HG03378 (cell line): ENCODE measurements at regions not wholly inside any gene's neighbourhood (a gene's known extent, or its start where the extent isn't known, plus 50 kb on each side); places are given as distances from the start of the nearest gene placed in this dataset.

Experiments
- ATAC-seq: cut with Tn5 transposase; IDR thresholded peaks from one replicate; pipeline ENCODE4 v1.9.1; 2021; ENCODE audit warnings: mild to moderate bottlenecking, moderate library complexity; ENCODE audit not compliant: unreplicated experiment

DNA sequence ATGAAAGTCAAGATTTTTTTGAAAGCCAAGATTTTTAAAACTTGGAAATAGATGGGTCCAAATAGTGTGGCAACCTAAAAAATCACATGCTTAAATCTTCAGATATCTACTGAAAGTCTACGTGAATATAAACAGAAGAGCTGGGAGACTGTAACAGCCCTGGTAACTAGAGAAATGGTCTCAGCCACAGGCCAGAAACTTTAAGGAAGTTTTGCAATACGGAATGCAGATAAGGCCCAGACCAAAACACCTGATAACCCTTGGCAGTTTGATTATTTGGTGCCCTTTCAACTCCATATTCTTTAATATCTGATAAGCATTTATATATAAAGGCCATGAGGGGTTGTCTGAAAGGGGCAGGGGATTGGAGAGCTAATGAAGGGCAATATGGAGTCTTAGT lies 537.3 kb upstream of the TGFBR2 start:
- ATAC-seq = no peak

DNA sequence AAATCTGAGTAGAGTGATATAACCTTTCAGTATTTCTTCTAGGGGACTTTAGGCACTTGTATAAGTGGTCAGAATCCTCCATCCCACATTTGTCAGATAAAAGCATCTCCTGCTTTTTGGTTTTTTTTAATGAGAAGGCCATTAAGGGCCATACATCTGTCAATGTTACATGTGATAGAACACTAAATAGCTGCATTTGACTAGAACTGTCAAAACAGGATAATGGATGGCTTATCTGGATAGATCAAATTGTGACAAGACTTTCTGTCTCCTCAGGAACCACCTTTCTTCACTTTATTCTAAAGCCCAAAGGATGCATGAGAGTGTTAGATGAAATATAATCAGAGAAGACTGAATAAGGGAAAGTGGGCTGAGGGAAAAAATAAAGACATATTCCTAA lies 533.4 kb upstream of the TGFBR2 start:
- no peak for ATAC-seq

DNA sequence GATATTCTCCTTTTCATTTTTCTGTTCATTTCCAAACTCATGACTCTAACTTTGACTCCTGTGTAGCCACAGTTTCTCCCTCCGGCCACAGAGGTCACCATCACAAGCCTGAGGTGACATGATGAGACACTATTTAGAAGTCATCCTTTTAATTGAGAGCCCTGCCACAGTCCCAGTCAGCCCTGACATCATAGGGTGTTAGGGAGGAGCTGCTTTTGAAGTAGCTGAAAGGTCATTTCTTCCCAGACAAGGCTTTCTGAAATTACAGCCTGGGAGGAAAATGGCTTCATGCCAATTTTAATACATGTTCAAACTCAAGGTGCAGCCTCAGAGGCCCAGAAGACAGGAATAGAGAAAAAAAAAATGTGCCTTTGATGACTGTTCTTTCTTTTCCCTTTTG lies 532.8 kb upstream of the TGFBR2 start:
- no peak for ATAC-seq

DNA sequence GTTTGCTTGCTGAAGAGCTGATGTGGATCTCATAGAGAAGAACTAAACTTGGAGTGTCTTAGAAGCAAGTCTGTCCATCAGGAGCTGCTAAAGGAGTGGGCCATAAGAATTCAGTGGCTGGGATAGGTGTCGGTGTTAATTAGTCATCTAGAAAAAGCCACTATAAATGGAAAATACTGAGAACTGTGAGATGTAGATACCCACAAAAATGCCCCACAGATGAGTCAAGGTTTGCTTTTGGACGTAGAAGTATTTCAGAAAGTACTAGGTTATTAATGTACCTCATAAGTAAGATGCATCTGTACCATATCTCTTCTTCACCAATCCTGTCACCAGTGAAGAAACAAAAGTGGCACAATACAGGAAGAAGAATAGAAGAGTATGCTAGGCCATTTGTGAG lies 530.9 kb upstream of the TGFBR2 start:
- ATAC-seq = no peak

DNA sequence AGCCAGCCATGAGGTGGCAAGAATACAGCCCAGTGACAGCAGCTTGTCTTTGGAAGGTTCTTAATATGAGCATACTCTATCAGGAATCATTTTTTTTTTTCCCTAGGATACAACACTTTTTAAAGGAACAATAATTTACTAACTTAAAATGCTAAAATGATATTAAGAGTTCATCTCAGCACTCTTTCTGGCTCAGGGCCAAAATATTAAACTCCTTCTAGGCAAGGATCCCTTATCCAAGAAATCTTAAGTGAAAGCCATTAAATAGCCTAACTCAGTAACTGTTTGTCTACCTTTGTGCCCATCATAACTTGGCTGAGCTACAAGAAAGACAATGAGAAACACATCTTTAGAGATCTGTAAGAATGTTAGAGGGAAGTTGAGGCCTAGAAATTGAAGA lies 529.5 kb upstream of the TGFBR2 start:
- no peak for ATAC-seq

DNA sequence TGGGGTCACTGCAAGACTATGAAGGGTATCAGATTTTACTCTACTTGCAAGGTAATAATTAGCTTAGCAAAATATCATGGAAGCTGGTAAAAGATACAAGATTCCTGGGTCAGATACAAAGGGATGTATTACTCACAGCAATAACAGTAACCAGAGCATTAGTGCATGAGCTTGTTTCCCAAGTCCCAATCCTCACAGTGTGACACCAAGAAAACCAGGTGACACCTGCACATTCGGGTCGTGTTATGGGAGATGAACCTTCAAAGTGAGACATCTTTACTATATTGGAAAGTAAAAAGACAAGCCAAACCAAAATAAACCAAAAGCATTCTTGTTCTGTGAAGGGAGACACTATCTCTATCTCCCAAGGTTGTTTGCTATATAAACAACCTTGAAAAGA lies 528.7 kb upstream of the TGFBR2 start:
- ATAC-seq = no peak

DNA sequence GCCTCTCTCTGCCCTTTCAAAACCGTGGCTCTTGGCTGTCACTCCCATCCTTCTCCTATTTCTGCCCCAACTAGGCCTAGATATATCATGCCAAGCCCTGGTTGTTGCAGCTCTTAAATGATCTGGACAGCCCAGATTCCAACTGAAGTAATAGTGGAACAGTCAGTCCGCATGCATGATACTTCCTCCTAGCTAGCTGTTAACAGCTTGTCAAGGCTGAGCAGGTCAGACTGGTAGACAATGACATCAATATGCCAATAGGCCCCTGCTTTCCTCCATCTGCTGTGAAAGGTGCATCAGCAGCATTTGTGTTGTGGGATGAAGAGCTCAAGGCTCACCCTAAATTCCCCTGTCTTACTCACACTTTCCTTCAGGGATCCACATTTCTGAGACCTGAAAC lies 527.7 kb upstream of the TGFBR2 start:
- no peak for ATAC-seq

DNA sequence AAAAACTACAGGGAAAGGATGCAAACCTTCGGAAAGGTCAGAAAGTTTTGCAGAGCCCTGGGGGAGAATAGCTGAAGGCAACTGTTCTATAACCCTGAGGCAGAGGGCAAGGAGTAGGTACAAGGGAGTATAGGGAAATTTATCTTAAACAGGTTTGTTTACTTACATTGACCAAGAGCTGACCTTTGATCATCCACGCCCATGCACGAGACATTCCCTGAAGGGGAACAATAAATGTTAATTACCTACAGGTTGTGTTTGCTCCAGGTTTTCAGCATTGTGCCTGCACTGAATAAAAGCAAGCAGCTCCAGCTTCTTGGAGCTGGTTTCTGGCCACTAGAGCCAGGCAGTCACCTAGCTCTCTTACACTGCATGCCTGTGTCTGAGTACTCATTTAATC lies 524.5 kb upstream of the TGFBR2 start:
- no peak for ATAC-seq

DNA sequence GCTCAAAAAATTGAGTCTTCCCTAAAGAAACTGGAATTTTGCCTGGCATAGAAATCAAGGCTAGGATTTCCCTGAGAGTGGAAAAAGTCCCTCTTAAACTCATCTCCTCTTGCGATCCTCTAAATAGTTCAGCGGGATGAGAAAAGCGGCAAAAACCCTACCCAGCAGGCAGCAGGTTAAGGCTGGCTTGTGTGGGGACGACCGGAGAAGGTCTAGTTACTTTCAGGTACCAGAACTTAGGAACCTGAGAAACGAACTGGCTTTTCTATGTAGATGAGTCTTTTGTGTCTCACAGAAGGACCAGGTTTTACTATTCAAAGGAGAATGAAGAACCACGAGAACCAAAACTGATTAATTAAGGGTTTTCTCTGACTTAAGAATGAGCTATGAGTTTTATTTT lies 523.7 kb upstream of the TGFBR2 start:
- ATAC-seq = no peak

DNA sequence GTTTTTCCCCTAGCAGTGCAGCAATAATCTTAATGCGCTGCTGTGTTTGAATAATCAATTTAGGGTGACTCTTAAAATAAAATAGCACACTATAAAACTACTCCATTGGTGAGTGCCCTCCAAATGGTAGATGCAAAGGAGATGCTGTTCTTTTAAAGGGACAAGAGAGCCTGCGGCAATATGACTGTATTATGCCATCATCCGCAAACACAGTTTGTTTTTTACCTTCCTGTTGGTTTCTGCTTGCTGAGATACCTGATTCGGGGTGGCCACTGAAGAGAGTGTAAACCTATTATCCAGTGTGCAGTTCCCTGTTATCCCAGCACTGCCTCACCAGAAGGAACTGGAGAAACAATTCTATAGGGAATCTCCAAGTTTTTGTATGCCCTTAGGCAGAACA lies 523.1 kb upstream of the TGFBR2 start:
- no peak for ATAC-seq

DNA sequence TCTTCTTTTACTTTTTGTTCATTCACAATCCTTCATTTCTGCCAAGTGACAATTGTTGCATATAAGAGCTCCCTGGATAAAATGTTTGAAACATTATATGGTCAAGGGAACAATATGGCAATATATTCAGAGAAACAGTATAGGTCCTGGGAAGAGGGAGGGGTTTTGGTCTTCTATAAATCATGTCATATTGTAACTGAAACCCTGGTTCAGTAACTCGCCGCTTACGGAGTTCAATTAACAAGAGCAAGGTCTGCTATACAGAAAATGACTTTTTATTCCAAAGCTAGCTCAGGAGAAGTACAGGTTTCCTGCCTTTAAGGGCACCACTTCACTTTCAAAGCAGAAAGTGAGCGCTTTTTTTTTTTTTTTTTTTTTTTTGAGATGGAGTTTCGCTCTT lies 522.1 kb upstream of the TGFBR2 start:
- no peak for ATAC-seq

DNA sequence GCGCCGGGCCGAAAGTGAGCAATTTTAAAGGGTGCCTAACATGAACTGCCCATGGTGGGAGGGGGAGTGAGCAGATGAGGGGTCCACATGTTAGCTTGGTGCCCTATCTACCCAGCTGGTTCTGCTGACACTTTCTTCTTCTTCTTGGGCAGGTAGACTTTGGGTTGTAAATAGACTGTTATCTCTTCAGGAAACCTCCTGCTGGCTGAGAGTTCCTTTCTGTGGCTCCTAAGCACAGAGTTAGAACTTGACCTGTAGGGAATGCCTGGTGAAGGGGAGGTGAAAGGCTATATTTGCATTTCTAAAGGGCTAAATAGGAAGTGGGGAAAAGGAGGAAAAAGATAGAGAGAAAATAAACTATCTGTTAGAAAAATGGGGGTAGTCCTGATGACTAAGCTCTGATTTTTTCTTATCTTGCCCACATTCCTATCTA lies 521.4 kb upstream of the TGFBR2 start:
- ATAC-seq = no peak

DNA sequence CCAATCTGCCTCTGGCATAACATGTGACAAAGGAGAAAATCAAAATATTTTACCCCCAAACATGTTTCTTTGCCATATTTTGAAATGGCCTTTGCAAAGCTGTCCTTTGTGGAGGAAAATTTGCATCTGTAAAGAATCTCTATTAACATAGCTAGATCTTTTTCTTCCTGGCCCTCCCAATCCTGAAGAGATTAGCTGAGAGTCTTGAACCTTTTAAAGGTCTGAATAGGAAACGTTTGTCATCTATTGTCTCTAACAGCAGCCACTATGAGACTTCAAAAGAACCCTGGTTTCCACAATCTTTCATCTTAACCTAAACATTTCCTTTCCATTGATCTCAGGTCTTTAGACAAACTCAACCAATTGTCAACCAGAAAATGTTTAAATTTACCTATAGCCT lies 520.9 kb upstream of the TGFBR2 start:
- no peak for ATAC-seq

DNA sequence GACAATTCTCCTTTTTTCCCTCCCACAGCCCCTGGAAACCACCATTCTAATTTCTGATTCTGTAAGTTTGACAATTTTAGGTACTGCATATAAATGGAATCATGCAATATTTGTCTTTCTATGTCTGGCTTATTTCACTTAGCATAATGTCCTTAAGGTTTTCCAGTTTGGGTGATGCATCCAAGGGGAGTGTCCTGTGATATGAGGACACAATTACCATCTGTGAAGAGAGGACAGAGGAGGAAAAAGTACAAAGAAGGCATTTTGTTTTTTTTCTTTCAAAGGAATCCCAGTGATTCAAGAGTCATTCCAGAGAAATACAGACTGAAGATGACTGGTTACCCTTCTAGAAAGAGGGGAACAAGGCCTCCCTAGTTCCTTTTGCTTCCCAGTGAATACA lies 514.7 kb upstream of the TGFBR2 start:
- ATAC-seq = no peak

DNA sequence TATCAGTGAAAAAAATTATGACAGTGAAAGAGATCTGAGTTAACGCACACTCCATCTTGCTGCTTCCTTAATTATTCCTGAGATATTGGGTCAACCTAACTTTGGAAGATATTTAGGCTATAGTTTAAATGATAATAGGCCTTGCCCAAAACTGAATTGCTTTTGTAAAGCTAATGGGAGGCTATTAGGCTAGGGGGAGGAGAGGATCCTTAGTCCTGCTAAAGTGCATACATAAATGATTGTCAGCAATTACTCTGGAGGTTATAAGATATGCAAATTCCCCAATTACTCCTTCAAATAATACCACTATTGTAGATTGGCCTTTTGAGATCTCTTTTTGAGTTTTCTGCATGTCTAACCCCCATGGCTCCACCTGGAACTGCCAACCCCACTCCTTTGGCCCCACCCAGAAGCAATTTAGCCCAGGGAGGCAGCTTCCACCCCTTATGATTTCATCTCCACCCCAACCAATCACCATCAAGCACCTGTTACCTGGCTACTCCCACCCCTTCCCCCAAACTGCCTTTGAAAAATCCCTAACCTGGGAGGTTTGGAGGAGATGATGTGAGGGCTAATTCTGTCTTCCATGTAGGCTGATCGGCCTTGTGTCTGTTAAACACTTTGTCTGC lies 509.3 kb upstream of the TGFBR2 start:
- ATAC-seq = no peak

DNA sequence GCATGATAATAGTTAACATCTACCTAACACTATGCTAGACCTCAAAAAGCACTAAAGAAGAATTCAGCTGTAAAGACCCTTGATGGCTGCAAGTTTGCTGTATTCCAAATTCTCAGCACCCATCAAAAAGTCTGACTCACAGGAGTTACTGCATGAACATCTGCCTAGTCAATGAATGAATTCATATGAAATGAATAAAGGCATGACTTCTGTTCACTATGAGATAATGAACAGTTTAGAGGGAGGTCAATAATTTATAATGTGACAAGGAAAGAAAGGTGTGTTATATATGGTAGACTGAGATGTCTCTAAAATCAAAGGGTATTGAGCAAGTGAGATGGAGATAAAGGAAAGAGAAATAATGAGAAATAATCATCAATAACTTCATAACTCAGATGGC lies 508.2 kb upstream of the TGFBR2 start:
- ATAC-seq = no peak

DNA sequence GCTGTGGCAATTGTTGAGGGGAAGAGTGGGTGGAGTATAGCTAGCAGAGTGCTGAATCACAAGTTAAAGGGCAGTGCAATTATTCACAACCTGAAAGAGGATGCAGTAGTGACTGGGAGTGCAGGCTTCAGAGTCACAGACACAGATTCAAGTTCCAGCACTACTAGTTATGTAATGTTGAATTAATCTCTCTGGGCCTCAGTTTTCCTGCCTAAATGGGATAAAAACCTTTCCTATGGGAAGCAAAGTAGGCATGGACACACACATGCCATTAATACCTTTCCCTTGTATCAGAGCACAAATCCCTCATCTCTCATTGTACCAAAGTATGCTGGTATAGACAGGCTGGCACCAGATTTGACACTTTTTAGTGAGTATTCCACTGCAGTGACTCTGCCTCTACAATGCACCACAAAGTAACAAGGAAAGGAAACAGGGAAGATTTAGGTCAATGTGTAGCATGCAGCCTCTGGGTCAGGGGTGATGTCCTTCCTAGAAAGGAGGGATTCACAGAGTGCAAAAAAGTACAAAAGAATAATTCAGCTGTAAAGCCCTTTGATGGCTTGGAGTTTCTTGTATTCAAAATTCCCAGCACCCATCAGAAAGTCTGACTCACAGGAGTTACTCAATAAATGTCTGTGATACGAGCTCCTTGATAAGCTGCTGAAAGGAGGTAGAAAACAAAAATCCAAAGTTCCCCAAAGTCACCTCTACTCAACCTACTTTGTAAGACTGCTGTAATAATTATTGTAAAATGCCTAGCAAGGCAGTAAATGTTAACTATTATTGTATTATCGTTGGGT lies 507.5 kb upstream of the TGFBR2 start:
- ATAC-seq = no peak

DNA sequence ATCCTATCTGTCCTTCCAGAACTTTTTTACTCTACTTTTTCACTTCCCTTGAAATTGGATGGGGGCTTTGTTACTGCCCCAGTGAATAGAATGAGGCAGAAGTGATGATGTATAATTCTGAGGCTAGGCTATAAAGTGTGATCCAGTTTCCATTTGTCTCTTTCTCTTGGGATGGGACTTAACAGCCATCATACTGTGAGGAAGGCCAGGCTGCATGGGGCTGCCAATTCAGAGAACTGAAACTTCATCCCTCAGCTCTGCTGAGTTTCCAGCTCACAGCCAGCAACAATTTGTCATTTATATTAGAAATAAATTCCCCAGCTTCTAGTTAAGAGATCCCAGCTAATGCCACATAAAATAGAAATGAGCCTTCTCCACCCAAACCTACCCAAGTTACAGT lies 504.0 kb upstream of the TGFBR2 start:
- no peak for ATAC-seq

DNA sequence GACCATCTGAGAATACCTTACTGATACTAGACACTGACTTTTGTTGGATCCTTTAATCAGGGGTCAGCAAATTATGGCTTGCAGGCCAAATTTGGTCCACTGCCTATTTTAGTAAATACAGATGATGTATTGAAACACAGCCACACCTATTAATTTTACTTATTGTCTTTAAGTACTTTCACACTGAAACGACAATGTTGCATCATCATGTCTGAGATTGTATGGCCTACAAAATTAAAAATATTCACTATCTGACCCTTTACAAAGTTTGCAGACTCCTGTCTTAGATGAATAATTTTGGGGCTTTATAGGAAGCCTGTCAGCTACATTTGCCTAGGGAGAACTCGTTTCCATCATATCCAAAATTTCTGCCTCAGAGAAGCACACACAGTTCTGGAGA lies 503.2 kb upstream of the TGFBR2 start:
- no peak for ATAC-seq

DNA sequence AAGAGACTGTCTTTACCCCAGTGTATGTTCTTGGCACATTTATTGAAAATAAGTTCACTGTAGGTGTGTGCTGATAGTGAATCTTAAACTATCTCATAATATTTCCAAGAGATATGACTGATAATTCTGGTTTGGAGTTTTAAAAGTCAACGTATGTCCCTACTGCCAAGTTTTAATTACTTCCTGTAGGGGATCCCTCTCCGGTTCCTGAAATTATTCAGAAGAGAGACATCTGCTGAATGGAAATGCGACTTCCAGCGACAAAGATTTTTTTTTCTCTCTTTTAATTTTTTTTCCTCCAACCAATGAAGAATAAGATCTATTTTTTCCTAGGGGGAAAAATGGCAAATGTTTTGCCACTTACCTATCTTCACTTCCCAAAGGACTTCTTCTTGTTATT lies 498.9 kb upstream of the TGFBR2 start:
- ATAC-seq = no peak

DNA sequence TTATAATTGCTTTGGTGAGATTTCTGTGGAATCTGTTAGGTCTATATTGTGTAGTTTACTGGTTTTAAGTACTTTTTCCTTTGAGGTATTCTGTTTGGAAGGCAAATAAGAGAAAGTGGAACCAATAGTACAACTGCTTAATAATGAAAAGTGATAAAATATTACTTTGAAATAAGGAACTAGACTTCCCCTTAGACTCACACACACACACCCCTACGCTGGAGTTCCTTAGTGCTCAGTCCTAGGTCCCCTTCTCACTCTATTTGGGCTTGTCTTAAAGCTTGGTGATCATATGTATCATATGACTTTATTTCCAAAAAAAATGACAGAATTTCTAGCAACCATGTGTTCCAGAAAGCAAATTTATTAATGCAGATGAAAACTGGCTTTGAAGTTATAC lies 494.0 kb upstream of the TGFBR2 start:
- ATAC-seq = no peak

DNA sequence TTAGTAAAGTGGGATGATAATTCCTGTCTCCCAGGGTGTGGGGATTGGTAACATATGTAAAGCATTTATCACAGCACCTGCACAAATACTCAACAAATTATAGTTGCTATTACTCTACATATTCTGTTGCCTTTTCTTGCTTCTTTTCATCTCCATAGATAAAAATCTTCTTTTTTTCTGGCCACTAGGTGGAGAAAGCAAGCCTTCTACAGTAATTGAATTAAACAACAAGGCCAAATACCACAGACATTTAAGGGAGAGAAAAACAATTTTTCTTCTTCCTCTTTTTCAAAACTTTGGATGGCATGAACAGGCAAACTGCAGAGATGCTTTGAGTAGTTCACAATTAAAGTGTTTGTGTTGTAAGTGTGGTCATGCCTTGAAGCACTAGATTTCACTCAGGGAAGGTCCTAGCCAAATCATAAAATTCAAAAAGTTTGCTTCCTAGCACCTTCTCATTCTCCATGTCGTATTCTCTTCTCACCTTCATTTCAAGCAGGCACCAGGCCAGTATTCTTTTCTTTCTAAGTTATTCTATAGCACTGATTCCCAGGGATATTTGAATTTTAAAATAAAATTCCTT lies 493.4 kb upstream of the TGFBR2 start:
- ATAC-seq = no peak
